ENCODE measurements at regions not wholly inside any gene's neighbourhood (a gene's known extent, or its start where the extent isn't known, plus 50 kb on each side); places are given as distances from the start of the nearest gene placed in this dataset.

DNA sequence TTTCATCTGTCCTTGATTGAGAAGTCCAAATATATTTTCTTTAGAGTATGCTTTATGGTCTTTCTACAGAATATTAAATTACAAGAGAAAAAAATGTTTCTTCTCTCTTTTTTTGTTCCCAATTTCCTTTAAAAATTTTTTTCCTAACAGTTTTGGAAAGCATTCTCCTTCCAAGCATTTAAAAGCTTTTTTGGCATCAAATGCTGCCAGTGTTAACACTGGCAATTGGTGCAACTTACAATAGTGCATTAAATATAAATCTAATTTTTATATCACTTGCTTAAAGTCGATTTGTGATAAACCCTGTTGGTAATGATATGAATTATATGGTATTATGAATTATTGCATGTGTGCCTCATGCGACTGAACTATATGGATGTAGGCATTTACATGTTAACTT lies 165.9 kb upstream of the ELL2 start:
- no peaks in the 10 kb centered on the region for H3K27me3 ChIP-seq
- no peak for TF ChIP-seq POLR2A (IDR thresholded peaks at IDR 0.05)
- intact Hi-C loops (cut with DNase I) = no loop called here
- H3K9me3 ChIP-seq = no peaks in the 10 kb centered on the region
- WGBS, 2 donors = 82 to 93% methylated on average over 2 of the region's 2 CpGs
- no peak overlapping the region for H3K4me3 ChIP-seq (replicated peaks in 1 of 3)
- H3K4me1 ChIP-seq = no peaks in the 10 kb centered on the region
- H3K36me3 ChIP-seq = no peaks in the 10 kb centered on the region
- DNase-seq = no peak
- H3K27ac ChIP-seq = no peak overlapping the region

DNA sequence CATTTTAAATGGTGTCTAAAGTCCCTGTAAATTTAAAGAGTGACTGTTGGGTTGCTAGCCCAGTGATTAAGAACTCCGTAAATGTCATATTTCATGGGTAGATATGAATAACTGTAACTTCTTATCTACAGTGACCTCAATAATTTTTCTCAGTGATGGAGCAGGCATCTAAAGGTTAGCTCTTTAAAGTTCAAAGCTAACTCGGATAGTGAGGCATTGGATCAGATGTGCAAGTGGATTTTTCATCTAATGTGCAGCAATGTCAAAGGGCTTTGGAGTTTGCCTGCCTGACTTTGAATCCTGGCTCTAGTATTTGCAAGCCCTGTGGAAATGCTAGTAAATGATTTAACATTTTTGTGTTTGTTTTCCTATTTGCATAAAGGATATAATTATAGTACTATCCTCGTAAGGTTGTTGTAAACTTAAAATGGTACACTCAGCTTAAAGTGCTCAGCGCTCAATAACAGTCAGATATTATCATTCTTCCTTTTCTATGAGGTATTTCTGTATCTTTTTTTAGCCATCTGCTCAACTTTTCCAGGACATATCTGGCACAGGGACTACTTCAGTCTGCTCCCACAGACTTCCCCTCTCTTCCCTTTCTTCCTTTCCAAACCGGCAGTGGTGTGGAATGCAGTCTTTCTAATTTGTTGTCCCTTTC lies 163.7 kb upstream of the ELL2 start:
- 66 to 71% methylated on average over 5 of the region's 5 CpGs for WGBS, 2 donors
- H3K27ac ChIP-seq = no peak overlapping the region
- no peak for DNase-seq
- no peaks in the 10 kb centered on the region for H3K4me1 ChIP-seq
- H3K36me3 ChIP-seq = no peaks in the 10 kb centered on the region
- intact Hi-C loops (cut with DNase I) = no loop called here
- no peak overlapping the region for H3K4me3 ChIP-seq (replicated peaks in 1 of 3)
- H3K27me3 ChIP-seq = no peaks in the 10 kb centered on the region
- H3K9me3 ChIP-seq = no peaks in the 10 kb centered on the region
- TF ChIP-seq CTCF (IDR thresholded peaks at IDR 0.05) = no peak
- no peak for TF ChIP-seq POLR2A (IDR thresholded peaks at IDR 0.05)

DNA sequence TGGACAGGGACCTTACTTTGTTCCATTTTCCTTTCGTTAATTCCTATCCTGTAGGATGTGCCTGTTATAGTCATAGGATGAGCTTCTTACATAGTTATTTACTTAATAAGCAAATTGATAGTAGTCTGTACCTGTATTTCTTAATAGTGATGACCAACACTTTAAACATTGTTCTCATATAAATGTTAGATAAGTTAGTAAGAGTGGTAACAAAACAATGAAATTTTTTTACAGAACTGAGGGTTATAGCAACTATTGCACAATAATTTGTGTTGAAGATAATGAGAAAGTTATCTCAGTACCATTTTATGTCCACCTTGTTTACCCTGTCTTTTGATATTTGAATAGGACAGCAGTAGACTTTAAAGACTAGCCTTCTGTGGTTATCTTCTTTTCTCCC lies 162.9 kb upstream of the ELL2 start:
- intact Hi-C loops (cut with DNase I) = no loop called here
- Histone ChIP-seq H3K36me3 (no peaks in the 10 kb centered on the region), H3K4me3 (replicated peaks in 1 of 3) (no peak overlapping the region), H3K9me3 (no peaks in the 10 kb centered on the region), H3K4me1 (no peaks in the 10 kb centered on the region), H3K27me3 (no peaks in the 10 kb centered on the region), H3K27ac (no peak overlapping the region)
- TF ChIP-seq CTCF (IDR thresholded peaks at IDR 0.05) (no peak), POLR2A (IDR thresholded peaks at IDR 0.05) (no peak)
- DNase-seq = no peak
- 98% methylated on average over 1 of the region's 1 CpG for WGBS, 2 donors

DNA sequence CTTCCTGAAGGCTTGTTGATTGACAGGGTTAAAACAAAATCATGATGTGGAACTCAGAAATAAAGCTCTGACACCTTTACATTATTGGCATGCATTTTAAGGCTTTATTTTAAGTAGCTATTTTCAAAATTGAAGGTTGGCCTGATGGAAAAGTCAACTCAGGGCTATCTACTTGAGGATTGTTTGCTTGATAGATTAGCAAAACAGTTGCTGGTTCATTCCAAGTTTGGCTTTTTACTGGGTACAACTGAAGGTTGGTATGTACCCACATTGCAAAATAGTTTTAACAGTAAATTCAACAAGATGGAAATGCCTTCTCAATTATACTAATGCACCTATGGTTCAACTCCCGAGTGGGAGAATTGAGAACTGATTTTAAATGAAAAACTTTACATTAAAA lies 161.8 kb upstream of the ELL2 start:
- no peak for DNase-seq
- no peak for TF ChIP-seq CTCF (IDR thresholded peaks at IDR 0.05)
- no peak for TF ChIP-seq POLR2A (IDR thresholded peaks at IDR 0.05)
- Histone ChIP-seq H3K27ac (no peak overlapping the region), H3K9me3 (no peaks in the 10 kb centered on the region), H3K27me3 (no peaks in the 10 kb centered on the region), H3K4me1 (no peaks in the 10 kb centered on the region), H3K4me3 (replicated peaks in 1 of 3) (no peak overlapping the region), H3K36me3 (no peaks in the 10 kb centered on the region)
- 88 to 94% methylated on average over 1 of the region's 1 CpG for WGBS, 2 donors
- intact Hi-C loops (cut with DNase I) = no loop called here

DNA sequence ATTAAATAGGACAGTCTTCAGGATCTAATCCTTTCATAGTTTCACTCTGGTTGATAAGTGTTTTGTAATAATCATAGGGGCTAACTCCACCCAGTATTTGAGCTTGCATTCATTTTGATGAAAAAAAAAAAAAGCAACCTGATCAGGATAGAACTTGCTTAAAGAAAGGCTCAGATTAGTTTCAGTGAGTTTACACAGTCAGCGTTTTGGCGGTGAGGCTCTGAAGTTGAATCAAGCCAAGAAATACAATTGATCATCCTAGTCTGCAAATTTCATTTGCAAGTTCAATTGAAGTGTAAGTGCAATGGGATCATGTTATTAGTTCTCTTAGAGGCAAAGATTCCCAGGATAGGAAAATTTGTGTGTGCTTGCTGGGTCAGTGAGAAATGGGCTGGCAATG lies 159.7 kb upstream of the ELL2 start:
- Histone ChIP-seq H3K36me3 (no peaks in the 10 kb centered on the region), H3K27ac (no peak overlapping the region), H3K9me3 (no peaks in the 10 kb centered on the region), H3K4me3 (replicated peaks in 1 of 3) (no peak overlapping the region), H3K27me3 (no peaks in the 10 kb centered on the region), H3K4me1 (no peaks in the 10 kb centered on the region)
- WGBS, 2 donors = 75 to 77% methylated on average over 2 of the region's 2 CpGs
- no peak for DNase-seq
- intact Hi-C loops (cut with DNase I) = no loop called here
- TF ChIP-seq POLR2A (IDR thresholded peaks at IDR 0.05) (no peak), CTCF (IDR thresholded peaks at IDR 0.05) (no peak)

DNA sequence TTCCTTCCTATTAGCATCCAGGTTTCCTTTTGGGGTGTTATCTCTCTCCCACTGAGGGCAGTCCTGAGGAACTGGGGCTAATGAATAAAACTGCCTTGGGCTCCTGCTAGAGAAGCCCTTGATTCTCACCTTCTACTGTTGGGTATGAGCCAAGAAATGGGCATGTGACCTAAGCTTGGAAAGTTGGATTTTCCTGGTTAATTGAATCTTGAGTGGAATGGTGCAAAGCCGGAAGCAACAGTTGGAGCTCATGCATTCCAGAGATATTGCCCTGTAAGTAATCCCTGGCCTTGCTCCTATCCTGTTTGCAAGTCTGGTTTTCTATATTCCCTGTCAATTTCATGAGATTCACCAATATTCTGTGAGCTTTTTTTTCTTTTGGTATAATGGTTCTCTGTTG lies 158.5 kb upstream of the ELL2 start:
- H3K4me3 ChIP-seq (replicated peaks in 1 of 3) = no peak overlapping the region
- H3K27ac ChIP-seq = no peak overlapping the region
- H3K36me3 ChIP-seq = no peaks in the 10 kb centered on the region
- no peaks in the 10 kb centered on the region for H3K9me3 ChIP-seq
- no peak for DNase-seq
- H3K27me3 ChIP-seq = no peaks in the 10 kb centered on the region
- TF ChIP-seq POLR2A (IDR thresholded peaks at IDR 0.05) = no peak
- TF ChIP-seq CTCF (IDR thresholded peaks at IDR 0.05) = no peak
- WGBS, 2 donors = 80 to 83% methylated on average over 1 of the region's 1 CpG
- H3K4me1 ChIP-seq = no peaks in the 10 kb centered on the region
- intact Hi-C loops (cut with DNase I) = no loop called here
